Astrocyte (in vitro differentiated cells and primary cell): ENCODE measurements at regions not wholly inside any gene's neighbourhood (a gene's known extent, or its start where the extent isn't known, plus 50 kb on each side); places are given as distances from the start of the nearest gene placed in this dataset.

Experiments
- CTCF ChIP-seq: IDR thresholded peaks from 2 replicates; pipeline ENCODE4 v1.5.1; 2011; ENCODE audit warnings: low read depth, mild to moderate bottlenecking, inconsistent platforms, low read length, moderate library complexity; ENCODE audit not compliant: insufficient read depth
- EZH2 ChIP-seq: IDR thresholded peaks from 2 replicates; pipeline ENCODE4 v1.6.1; 2012; ENCODE audit warnings: mild to moderate bottlenecking, low read length, inconsistent platforms; ENCODE audit not compliant: insufficient read depth

GRCh38 chr13:52933547-52934210, 85.2 kb upstream of the PCDH8 start:
- no peak for TF ChIP-seq CTCF
- no peak for TF ChIP-seq EZH2
